ENCODE measurements at regions not wholly inside any gene's neighbourhood (a gene's known extent, or its start where the extent isn't known, plus 50 kb on each side); places are given as distances from the start of the nearest gene placed in this dataset.

DNA sequence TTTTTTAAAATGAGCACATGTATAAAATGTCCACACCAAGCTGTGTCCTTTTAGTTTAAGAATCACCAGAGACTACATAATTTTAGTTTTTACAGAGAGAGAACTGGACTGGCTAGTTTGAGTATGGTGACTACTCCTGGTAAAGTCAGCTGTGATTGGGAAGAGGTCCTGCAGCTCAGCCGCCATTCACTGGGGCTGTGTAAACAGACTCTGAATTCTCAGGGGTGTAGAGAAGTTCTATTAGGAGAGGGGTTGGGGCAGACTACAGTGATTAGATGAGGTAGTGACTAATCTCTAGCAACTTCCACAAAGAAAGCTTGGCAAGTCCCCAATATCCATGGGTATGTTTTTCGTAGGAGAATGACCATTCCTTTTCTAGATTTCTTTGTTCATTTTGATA, 341.2 kb upstream of the MAP3K7 start:
- Histone ChIP-seq H3K27ac (no peak overlapping the region), H3K4me3 (no peak overlapping the region), H3K36me3 (ENCODE audit: insufficient read depth in 1 of 2, low read depth in 1 of 2) (no peaks in the 10 kb centered on the region), H3K27me3 (ENCODE audit: insufficient read depth in 3 of 3, low read length in 2 of 3) (no peaks in the 10 kb centered on the region), H3K9me3 (no peaks in the 10 kb centered on the region), H3K4me1 (no peaks in the 10 kb centered on the region)
- DNase-seq (no peak), ATAC-seq (no peak)
- TF ChIP-seq, protein P1, sequence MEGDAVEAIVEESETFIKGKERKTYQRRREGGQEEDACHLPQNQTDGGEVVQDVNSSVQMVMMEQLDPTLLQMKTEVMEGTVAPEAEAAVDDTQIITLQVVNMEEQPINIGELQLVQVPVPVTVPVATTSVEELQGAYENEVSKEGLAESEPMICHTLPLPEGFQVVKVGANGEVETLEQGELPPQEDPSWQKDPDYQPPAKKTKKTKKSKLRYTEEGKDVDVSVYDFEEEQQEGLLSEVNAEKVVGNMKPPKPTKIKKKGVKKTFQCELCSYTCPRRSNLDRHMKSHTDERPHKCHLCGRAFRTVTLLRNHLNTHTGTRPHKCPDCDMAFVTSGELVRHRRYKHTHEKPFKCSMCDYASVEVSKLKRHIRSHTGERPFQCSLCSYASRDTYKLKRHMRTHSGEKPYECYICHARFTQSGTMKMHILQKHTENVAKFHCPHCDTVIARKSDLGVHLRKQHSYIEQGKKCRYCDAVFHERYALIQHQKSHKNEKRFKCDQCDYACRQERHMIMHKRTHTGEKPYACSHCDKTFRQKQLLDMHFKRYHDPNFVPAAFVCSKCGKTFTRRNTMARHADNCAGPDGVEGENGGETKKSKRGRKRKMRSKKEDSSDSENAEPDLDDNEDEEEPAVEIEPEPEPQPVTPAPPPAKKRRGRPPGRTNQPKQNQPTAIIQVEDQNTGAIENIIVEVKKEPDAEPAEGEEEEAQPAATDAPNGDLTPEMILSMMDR (IDR thresholded peaks at IDR 0.05) = no peak
- intact Hi-C loops (cut with DNase I) = no loop called here
- 56 to 61% (median 60%) methylated on average over 2 of the region's 2 CpGs for WGBS, 3 donors

- Histone ChIP-seq H3K4me3 (no peak overlapping the region), H3K27ac (no peak overlapping the region), H3K9me3 (no peaks in the 10 kb centered on the region), H3K27me3 (ENCODE audit: insufficient read depth in 3 of 3, low read length in 2 of 3) (no peaks in the 10 kb centered on the region), H3K36me3 (ENCODE audit: insufficient read depth in 1 of 2, low read depth in 1 of 2) (no peaks in the 10 kb centered on the region), H3K4me1 (no peaks in the 10 kb centered on the region)
- TF ChIP-seq, protein P1 (IDR thresholded peaks at IDR 0.05) = no peak
- intact Hi-C loops (cut with DNase I) = no loop called here
- WGBS, 3 donors = 68 to 77% (median 73%) methylated on average over 4 of the region's 4 CpGs
- no peak for DNase-seq
- no peak for ATAC-seq
Observed at GRCh38 chr6:90925726-90926125, 338.9 kb upstream of the MAP3K7 start.

- H3K27me3 ChIP-seq (ENCODE audit: insufficient read depth in 3 of 3, low read length in 2 of 3) = no peaks in the 10 kb centered on the region
- no peak for ATAC-seq
- TF ChIP-seq, protein P1 (IDR thresholded peaks at IDR 0.05) = no peak
- 38 to 63% (median 60%) methylated on average over 1 of the region's 1 CpG for WGBS, 3 donors
- no peaks in the 10 kb centered on the region for H3K4me1 ChIP-seq
- H3K27ac ChIP-seq = no peak overlapping the region
- DNase-seq = no peak
- H3K9me3 ChIP-seq = no peaks in the 10 kb centered on the region
- intact Hi-C loops (cut with DNase I) = no loop called here
- no peak overlapping the region for H3K4me3 ChIP-seq
- H3K36me3 ChIP-seq (ENCODE audit: insufficient read depth in 1 of 2, low read depth in 1 of 2) = no peaks in the 10 kb centered on the region
Observed at GRCh38 chr6:90922325-90922724, 335.5 kb upstream of the MAP3K7 start.

GRCh38 chr6:90918361-90918760, 331.5 kb upstream of the MAP3K7 start:
- Histone ChIP-seq H3K27ac (no peak overlapping the region), H3K36me3 (ENCODE audit: insufficient read depth in 1 of 2, low read depth in 1 of 2) (no peaks in the 10 kb centered on the region), H3K4me1 (no peaks in the 10 kb centered on the region), H3K9me3 (no peaks in the 10 kb centered on the region), H3K4me3 (no peak overlapping the region), H3K27me3 (ENCODE audit: insufficient read depth in 3 of 3, low read length in 2 of 3) (no peaks in the 10 kb centered on the region)
- ATAC-seq (no peak), DNase-seq (no peak)
- TF ChIP-seq, protein P1 (IDR thresholded peaks at IDR 0.05) = no peak
- intact Hi-C loops (cut with DNase I) = no loop called here

- H3K9me3 ChIP-seq = no peaks in the 10 kb centered on the region
- TF ChIP-seq, protein P1 (IDR thresholded peaks at IDR 0.05) = no peak
- no peaks in the 10 kb centered on the region for H3K36me3 ChIP-seq (ENCODE audit: insufficient read depth in 1 of 2, low read depth in 1 of 2)
- H3K27me3 ChIP-seq (ENCODE audit: insufficient read depth in 3 of 3, low read length in 2 of 3) = no peaks in the 10 kb centered on the region
- H3K4me3 ChIP-seq = no peak overlapping the region
- no peaks in the 10 kb centered on the region for H3K4me1 ChIP-seq
- H3K27ac ChIP-seq = no peak overlapping the region
- no peak for DNase-seq
- no peak for ATAC-seq
- intact Hi-C loops (cut with DNase I) = no loop called here
Observed at GRCh38 chr6:90917376-90917775, 330.5 kb upstream of the MAP3K7 start.
